ENCODE measurements at regions not wholly inside any gene's neighbourhood (a gene's known extent, or its start where the extent isn't known, plus 50 kb on each side); places are given as distances from the start of the nearest gene placed in this dataset.

GRCh38 chr4:152169683-152170082, 366.2 kb downstream of the FBXW7 start:
- Histone ChIP-seq H3K4me2 (replicated peaks; ENCODE audit: low read depth, low read length, poor library complexity, severe bottlenecking) (no peak overlapping the region), H3K4me1 (ENCODE audit: control insufficient read depth in 2 of 2, insufficient read depth in 2 of 2, low read length in 2 of 2) (no peaks in the 10 kb centered on the region), H3K36me3 (replicated peaks in 1 of 2; ENCODE audit: control extremely low read depth in 1 of 2, control insufficient read depth in 1 of 2, extremely low read depth in 1 of 2, insufficient read depth in 2 of 2, low read length in 1 of 2) (no peaks in the 10 kb centered on the region), H3K9ac (ENCODE audit: low read length) (no peak overlapping the region), H3K9me3 (ENCODE audit: control extremely low read depth in 1 of 3, control insufficient read depth in 2 of 3, insufficient read depth in 1 of 3, low read length in 2 of 3) (no peaks in the 10 kb centered on the region), H2AFZ (ENCODE audit: insufficient read depth, low read depth, low read length, poor library complexity, severe bottlenecking) (no peak overlapping the region), H3K4me3 (ENCODE audit: control extremely low read depth in 1 of 5, extremely low read depth in 1 of 5, insufficient read depth in 1 of 5, low read depth in 2 of 5, low read length in 4 of 5) (no peak overlapping the region), H3K79me2 (ENCODE audit: control insufficient read depth, insufficient read depth, low read length) (no peaks in the 10 kb centered on the region), H3K27me3 (replicated peaks in 1 of 4; ENCODE audit: control extremely low read depth in 1 of 4, control insufficient read depth in 3 of 4, insufficient read depth in 4 of 4, low read length in 3 of 4) (no peaks in the 10 kb centered on the region), H4K20me1 (ENCODE audit: control insufficient read depth, insufficient read depth, low read length, poor library complexity, severe bottlenecking) (no peaks in the 10 kb centered on the region), H3K27ac (ENCODE audit: low read length in 2 of 2) (no peak overlapping the region)
- DNase-seq (no peak), ATAC-seq (ENCODE audit: low read depth) (no peak)
- no peak overlapping the region for H3K27ac Mint-ChIP-seq
- no peaks in the 10 kb centered on the region for H3K9me3 Mint-ChIP-seq (ENCODE audit: insufficient read depth)
- CTCF ChIA-PET = no interaction called here
- H3K4me3 Mint-ChIP-seq = no peak overlapping the region
- peaks cover 17% of the 10 kb centered on the region for H3K27me3 Mint-ChIP-seq
- H3K4me1 Mint-ChIP-seq = no peaks in the 10 kb centered on the region
- intact Hi-C loops (cut with micrococcal nuclease) = no loop called here
- POLR2A ChIA-PET = no interaction called here
- TF ChIP-seq CTCF (IDR thresholded peaks at IDR 0.05) (no peak), EZH2 (IDR thresholded peaks at IDR 0.05; ENCODE audit: borderline replicate concordance, insufficient read depth, low read depth, low read length, poor library complexity, severe bottlenecking) (no peak)
- 80% methylated on average over 1 of the region's 6 CpGs for WGBS (ENCODE audit: insufficient coverage)

GRCh38 chr4:152168987-152169616, 366.8 kb downstream of the FBXW7 start:
- ATAC-seq (ENCODE audit: low read depth) (no peak), DNase-seq (no peak)
- Histone ChIP-seq H4K20me1 (ENCODE audit: control insufficient read depth, insufficient read depth, low read length, poor library complexity, severe bottlenecking) (no peaks in the 10 kb centered on the region), H2AFZ (ENCODE audit: insufficient read depth, low read depth, low read length, poor library complexity, severe bottlenecking) (no peak overlapping the region), H3K4me2 (replicated peaks; ENCODE audit: low read depth, low read length, poor library complexity, severe bottlenecking) (no peak overlapping the region), H3K4me3 (ENCODE audit: control extremely low read depth in 1 of 5, extremely low read depth in 1 of 5, insufficient read depth in 1 of 5, low read depth in 2 of 5, low read length in 4 of 5) (no peak overlapping the region), H3K79me2 (ENCODE audit: control insufficient read depth, insufficient read depth, low read length) (no peaks in the 10 kb centered on the region), H3K4me1 (ENCODE audit: control insufficient read depth in 2 of 2, insufficient read depth in 2 of 2, low read length in 2 of 2) (no peaks in the 10 kb centered on the region), H3K36me3 (replicated peaks in 1 of 2; ENCODE audit: control extremely low read depth in 1 of 2, control insufficient read depth in 1 of 2, extremely low read depth in 1 of 2, insufficient read depth in 2 of 2, low read length in 1 of 2) (no peaks in the 10 kb centered on the region), H3K9ac (ENCODE audit: low read length) (no peak overlapping the region), H3K9me3 (ENCODE audit: control extremely low read depth in 1 of 3, control insufficient read depth in 2 of 3, insufficient read depth in 1 of 3, low read length in 2 of 3) (no peaks in the 10 kb centered on the region), H3K27ac (ENCODE audit: low read length in 2 of 2) (no peak overlapping the region), H3K27me3 (replicated peaks in 1 of 4; ENCODE audit: control extremely low read depth in 1 of 4, control insufficient read depth in 3 of 4, insufficient read depth in 4 of 4, low read length in 3 of 4) (no peaks in the 10 kb centered on the region)
- TF ChIP-seq EZH2 (IDR thresholded peaks at IDR 0.05; ENCODE audit: borderline replicate concordance, insufficient read depth, low read depth, low read length, poor library complexity, severe bottlenecking) (no peak), CTCF (IDR thresholded peaks at IDR 0.05) (no peak)
- ChIA-PET POLR2A (no interaction called here), CTCF (no interaction called here)
- H3K27me3 Mint-ChIP-seq = peaks cover 21% of the 10 kb centered on the region
- WGBS (ENCODE audit: insufficient coverage) = 71% methylated on average over 3 of the region's 5 CpGs
- H3K4me1 Mint-ChIP-seq = no peaks in the 10 kb centered on the region
- no peaks in the 10 kb centered on the region for H3K9me3 Mint-ChIP-seq (ENCODE audit: insufficient read depth)
- H3K27ac Mint-ChIP-seq = no peak overlapping the region
- H3K4me3 Mint-ChIP-seq = no peak overlapping the region
- intact Hi-C loops (cut with micrococcal nuclease) = no loop called here

All from B cell (primary cell).